Lung (tissue), 11 donors: ENCODE measurements at regions not wholly inside any gene's neighbourhood (a gene's known extent, or its start where the extent isn't known, plus 50 kb on each side); places are given as distances from the start of the nearest gene placed in this dataset.

Source experiments
- ATAC-seq: fragments of 200-7000 bp; cut with Tn5 transposase; one replicate; pipeline ENCODE4 v1.9.1; 2020; ENCODE audit warnings: moderate number of reproducible peaks; ENCODE audit not compliant: insufficient read depth, low FRiP score
- DNase-seq, 3 donors: peaks; one replicate each; pipeline ENCODE4 v3.0.0-alpha.2; 2013 to 2017
- H3K27ac ChIP-seq, 2 donors: one replicate each; pipeline ENCODE4 v1.5.1; 2013; ENCODE audit warnings: mild to moderate bottlenecking in 2 of 2, moderate library complexity in 2 of 2, control low read depth in 1 of 2, inconsistent platforms in 1 of 2, low read depth in 1 of 2, low read length in 1 of 2
- H3K27me3 ChIP-seq, 3 donors: one replicate each; pipeline ENCODE4 v1.5.1; 2013; ENCODE audit warnings: low read length in 2 of 3; ENCODE audit not compliant: control insufficient read depth in 3 of 3, insufficient read depth in 3 of 3
- H3K36me3 ChIP-seq, 4 donors: one replicate each; pipeline ENCODE4 v1.5.1; 2013; ENCODE audit warnings: low read length in 4 of 4, mild to moderate bottlenecking in 1 of 4, moderate library complexity in 1 of 4; ENCODE audit not compliant: control insufficient read depth in 4 of 4, insufficient read depth in 4 of 4
- H3K4me1 ChIP-seq, 5 donors: one replicate each; pipeline ENCODE4 v1.5.1; 2013; ENCODE audit warnings: low read length in 5 of 5, mild to moderate bottlenecking in 2 of 5, moderate library complexity in 1 of 5; ENCODE audit not compliant: control insufficient read depth in 5 of 5, insufficient read depth in 5 of 5
- H3K4me3 ChIP-seq: one replicate; pipeline ENCODE4 v1.5.1; 2013; ENCODE audit warnings: mild to moderate bottlenecking, control low read depth, moderate library complexity
- H3K9ac ChIP-seq, 2 donors: one replicate each; pipeline ENCODE4 v1.5.1; 2013; ENCODE audit warnings: low read length in 2 of 2, control low read depth in 1 of 2; ENCODE audit not compliant: insufficient read depth in 1 of 2
- H3K9me3 ChIP-seq, 4 donors: one replicate each; pipeline ENCODE4 v1.5.1; 2013; ENCODE audit warnings: low read length in 3 of 4, mild to moderate bottlenecking in 1 of 4, moderate library complexity in 1 of 4; ENCODE audit not compliant: control insufficient read depth in 4 of 4, insufficient read depth in 3 of 4
- CTCF ChIP-seq: IDR thresholded peaks from 2 replicates; pipeline ENCODE4 v1.5.1; 2012; ENCODE audit warnings: mild to moderate bottlenecking; ENCODE audit errors: control extremely low read depth, extremely low read depth
- WGBS, 2 donors: extraction: QIAGEN DNeasy Blood & Tissue Kit; methylation state at CpG; one replicate each; pipeline ENCODE4 v1.1.7; 2013; 5-methylcytosine and 5-hydroxymethylcytosine counted together
- donor health status: control.
- donor health status: control.
- donor health status: Bipolar disorder and iron deficiency.
- donor health status: healthy.
- donor health status: DM: yes; HTN: yes; CAD: no.

- Histone ChIP-seq H3K27ac (peak overlapping the region; percentile 71 to 79), H3K4me3 (no peak overlapping the region), H3K4me1 (peaks cover 11 to 52% (median 29%) of the 10 kb centered on the region in 5 donors), H3K9ac (no peak overlapping the region), H3K27me3 (no peaks in the 10 kb centered on the region), H3K9me3 (no peaks in the 10 kb centered on the region), H3K36me3 (no peaks in the 10 kb centered on the region)
- peak; percentile 94 to 98 (median 98) for DNase-seq
- WGBS, 2 donors: 24 to 67% methylated on average over 13 of the region's 13 CpGs
- ATAC-seq: peak; percentile 72
- no peak for TF ChIP-seq CTCF
Observed at GRCh38 chr7:22561321-22561811, 61.4 kb upstream of the STEAP1B start.

GRCh38 chr7:22559829-22560489, 60.0 kb upstream of the STEAP1B start:
- H3K27ac ChIP-seq: no peak overlapping the region
- no peak overlapping the region for H3K4me3 ChIP-seq
- ATAC-seq: no peak
- H3K4me1 ChIP-seq: peaks cover 11 to 42% (median 25%) of the 10 kb centered on the region in 5 donors
- no peaks in the 10 kb centered on the region for H3K36me3 ChIP-seq
- WGBS, 2 donors: 42 to 44% methylated on average over 13 of the region's 13 CpGs
- H3K9ac ChIP-seq: no peak overlapping the region
- DNase-seq: peak; percentile 82 to 91 (median 89)
- no peaks in the 10 kb centered on the region for H3K9me3 ChIP-seq
- H3K27me3 ChIP-seq: peaks cover 0 to under 1% (median 0%) of the 10 kb centered on the region in 3 donors
- peak; percentile 91 for TF ChIP-seq CTCF

GRCh38 chr7:22557167-22557566, 57.2 kb upstream of the STEAP1B start:
- H3K9ac ChIP-seq: no peak overlapping the region
- H3K9me3 ChIP-seq: no peaks in the 10 kb centered on the region
- H3K4me1 ChIP-seq: peaks cover 3 to 15% (median 5%) of the 10 kb centered on the region in 5 donors
- H3K36me3 ChIP-seq: no peaks in the 10 kb centered on the region
- DNase-seq (no peak), ATAC-seq (no peak)
- TF ChIP-seq CTCF: no peak
- WGBS, 2 donors: 89 to 90% methylated on average over 4 of the region's 4 CpGs
- H3K4me3 ChIP-seq: no peak overlapping the region
- peaks cover 0 to 6% (median 0%) of the 10 kb centered on the region in 3 donors for H3K27me3 ChIP-seq
- H3K27ac ChIP-seq: no peak overlapping the region
